Lower leg skin (tissue), 4 donors: ENCODE measurements at regions not wholly inside any gene's neighbourhood (a gene's known extent, or its start where the extent isn't known, plus 50 kb on each side); places are given as distances from the start of the nearest gene placed in this dataset.

Experiments
- DNase-seq, 2 donors: peaks; one replicate each; pipeline ENCODE4 v3.0.0-alpha.2; 2019; ENCODE audit warnings: low spot score in 2 of 2
- H3K4me3 ChIP-seq: fragments of 200-600 bp; sonication (generic); 2 replicates; pipeline ENCODE4 v1.5.1; 2017; ENCODE audit warnings: mild to moderate bottlenecking, low read depth; ENCODE audit not compliant: poor library complexity, severe bottlenecking
- POLR2A ChIP-seq, 2 donors: fragments of 450-650 bp; IDR thresholded peaks; one replicate each; pipeline ENCODE4 v1.6.1; 2016 to 2017; ENCODE audit warnings: antibody characterized with exemption in 2 of 2, mild to moderate bottlenecking in 1 of 2, moderate library complexity in 1 of 2
- WGBS, 2 donors: methylation state at CpG; one replicate each; pipeline ENCODE4 v1.1.5; 2018; 5-methylcytosine and 5-hydroxymethylcytosine counted together
- intact Hi-C: fragments of 100-400 bp; cut with DNase I; formaldehyde crosslinking; loops from one replicate; pipeline ENCODE4 v1.15.0; 2023; ENCODE audit warnings: low total_unique reads
- TF ChIP-seq, protein P1 (sequence below), 3 donors: fragments of 450-650 bp; IDR thresholded peaks; one replicate each; pipeline ENCODE4 v1.5.1; 2016; ENCODE audit warnings: antibody characterized with exemption in 3 of 3, mild to moderate bottlenecking in 3 of 3, moderate library complexity in 2 of 3

DNA sequence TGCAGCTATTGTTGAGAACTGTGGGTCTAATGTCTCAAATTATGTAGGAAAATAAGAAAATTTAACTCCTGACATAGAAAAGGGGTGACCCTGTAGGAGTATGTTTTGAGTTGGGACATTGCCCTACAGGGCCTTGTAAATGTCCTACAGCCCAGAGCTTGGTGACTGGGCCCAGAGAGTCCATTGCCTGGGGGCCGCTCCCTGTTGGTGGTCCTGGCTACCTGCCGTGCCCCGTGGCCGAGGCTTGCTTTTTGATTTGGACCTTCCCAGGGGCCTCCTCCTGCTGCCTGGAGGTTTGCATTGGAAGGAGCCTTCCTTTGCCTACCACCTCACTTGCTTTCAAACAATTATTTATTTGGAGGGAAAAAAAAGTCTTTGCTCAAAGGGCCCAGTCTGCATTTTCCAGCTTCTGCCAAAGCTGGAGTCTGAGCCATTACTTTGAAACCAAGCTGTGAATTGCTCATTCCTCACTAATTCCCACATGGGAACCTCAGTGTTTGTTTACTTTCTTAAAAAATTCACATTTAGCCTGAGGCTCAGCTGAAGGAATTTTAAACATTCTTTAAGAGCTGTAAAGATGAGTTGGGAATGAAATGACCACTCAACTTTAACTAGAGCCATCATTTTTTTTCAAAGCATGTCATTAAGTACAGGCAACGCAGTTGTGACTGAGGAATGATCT, 355.0 kb downstream of the GLRX3 start:
- TF ChIP-seq, protein P1, sequence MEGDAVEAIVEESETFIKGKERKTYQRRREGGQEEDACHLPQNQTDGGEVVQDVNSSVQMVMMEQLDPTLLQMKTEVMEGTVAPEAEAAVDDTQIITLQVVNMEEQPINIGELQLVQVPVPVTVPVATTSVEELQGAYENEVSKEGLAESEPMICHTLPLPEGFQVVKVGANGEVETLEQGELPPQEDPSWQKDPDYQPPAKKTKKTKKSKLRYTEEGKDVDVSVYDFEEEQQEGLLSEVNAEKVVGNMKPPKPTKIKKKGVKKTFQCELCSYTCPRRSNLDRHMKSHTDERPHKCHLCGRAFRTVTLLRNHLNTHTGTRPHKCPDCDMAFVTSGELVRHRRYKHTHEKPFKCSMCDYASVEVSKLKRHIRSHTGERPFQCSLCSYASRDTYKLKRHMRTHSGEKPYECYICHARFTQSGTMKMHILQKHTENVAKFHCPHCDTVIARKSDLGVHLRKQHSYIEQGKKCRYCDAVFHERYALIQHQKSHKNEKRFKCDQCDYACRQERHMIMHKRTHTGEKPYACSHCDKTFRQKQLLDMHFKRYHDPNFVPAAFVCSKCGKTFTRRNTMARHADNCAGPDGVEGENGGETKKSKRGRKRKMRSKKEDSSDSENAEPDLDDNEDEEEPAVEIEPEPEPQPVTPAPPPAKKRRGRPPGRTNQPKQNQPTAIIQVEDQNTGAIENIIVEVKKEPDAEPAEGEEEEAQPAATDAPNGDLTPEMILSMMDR (IDR thresholded peaks at IDR 0.05), result no peak
- TF ChIP-seq POLR2A (IDR thresholded peaks at IDR 0.05), result no peak
- WGBS, 2 donors, result 70 to 72% methylated on average over 5 of the region's 5 CpGs
- DNase-seq, result peak in 1 of 2 donors; percentile 65
- no peak overlapping the region for H3K4me3 ChIP-seq
- intact Hi-C loops, result no loop called here

DNA sequence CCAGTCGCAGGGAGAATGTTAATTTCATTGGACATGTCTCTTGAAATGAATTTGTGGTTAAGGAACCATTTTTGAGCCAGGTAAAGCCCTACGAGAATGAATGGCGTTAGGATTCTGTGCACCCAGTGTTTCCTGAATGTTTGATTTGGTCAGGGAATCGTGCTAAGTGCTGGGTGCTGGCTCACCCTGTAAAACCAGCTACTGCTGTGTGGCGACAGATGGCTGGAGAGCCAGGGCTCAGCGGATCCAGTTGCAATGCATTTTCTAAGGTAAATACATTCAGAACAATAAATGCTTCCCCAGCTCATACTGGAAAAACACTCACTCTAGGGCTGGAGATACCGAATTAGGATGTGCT, 355.5 kb downstream of the GLRX3 start:
- intact Hi-C loops, result no loop called here
- no peak overlapping the region for H3K4me3 ChIP-seq
- TF ChIP-seq, protein P1 (IDR thresholded peaks at IDR 0.05), result no peak
- TF ChIP-seq POLR2A (IDR thresholded peaks at IDR 0.05), result no peak
- WGBS, 2 donors, result 56 to 69% methylated on average over 7 of the region's 7 CpGs
- peak in 1 of 2 donors; percentile 65 for DNase-seq

DNA sequence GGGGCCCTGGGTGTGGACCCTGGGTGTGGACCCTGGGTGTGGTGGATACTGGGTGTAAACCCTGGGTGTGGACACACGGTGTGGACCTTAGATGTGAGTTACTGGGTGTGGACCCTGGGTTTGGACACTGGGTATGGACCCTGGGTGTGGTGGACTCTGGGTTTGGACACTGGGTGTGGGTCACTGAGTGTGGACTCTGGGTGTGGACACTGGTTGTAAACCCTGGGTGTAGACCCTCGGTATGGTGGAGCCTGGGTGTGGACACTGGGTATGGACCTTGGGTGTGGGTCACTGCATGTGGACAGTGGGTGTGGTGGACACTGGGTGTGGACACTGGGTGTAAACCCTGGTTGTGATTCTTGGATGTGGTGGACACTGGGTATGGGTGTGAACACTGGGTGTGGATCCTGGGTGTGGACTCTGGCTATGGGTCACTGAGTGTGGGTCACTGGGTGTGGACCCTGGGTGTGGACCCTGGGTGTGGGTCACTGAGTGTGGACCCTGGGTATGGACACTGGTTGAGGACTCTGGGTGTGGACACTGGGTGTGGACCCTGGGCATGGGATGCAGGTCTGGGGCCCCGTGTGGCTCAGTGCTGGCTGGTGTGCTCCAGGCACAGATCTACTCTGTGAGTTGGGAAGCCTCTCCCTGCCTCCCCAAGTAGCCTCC, 356.2 kb downstream of the GLRX3 start:
- 54 to 89% methylated on average over 2 to 3 of the region's 3 CpGs for WGBS, 2 donors
- DNase-seq, result peak in 1 of 2 donors; percentile 79
- intact Hi-C loops, result no loop called here

DNA sequence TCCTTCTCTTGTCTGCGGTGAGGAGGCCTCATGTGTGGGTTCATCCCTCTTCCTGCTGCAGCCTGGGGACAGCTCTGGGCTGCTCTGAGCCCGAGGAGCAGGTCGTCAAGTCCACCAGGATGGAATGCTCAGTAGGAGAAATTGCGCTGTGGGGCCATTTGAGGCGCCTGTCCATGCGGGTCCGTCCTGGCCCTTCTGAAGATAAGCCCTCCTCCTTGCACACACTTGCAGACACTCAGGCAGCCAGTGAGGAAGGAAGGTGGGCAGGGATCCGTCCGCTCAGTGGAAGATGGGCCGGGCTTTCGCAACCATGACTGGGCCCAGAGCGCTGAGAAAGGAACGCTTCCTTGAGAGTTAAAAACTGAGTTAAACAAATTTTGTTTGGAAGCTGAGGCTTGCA, 356.8 kb downstream of the GLRX3 start:
- DNase-seq, result peak in 1 of 2 donors; percentile 50

More for the DNA sequence above, 356.2 kb downstream of the GLRX3 start:
- TF ChIP-seq, protein P1 (IDR thresholded peaks at IDR 0.05), result no peak
- TF ChIP-seq POLR2A (IDR thresholded peaks at IDR 0.05), result no peak
- no peak overlapping the region for H3K4me3 ChIP-seq

DNA sequence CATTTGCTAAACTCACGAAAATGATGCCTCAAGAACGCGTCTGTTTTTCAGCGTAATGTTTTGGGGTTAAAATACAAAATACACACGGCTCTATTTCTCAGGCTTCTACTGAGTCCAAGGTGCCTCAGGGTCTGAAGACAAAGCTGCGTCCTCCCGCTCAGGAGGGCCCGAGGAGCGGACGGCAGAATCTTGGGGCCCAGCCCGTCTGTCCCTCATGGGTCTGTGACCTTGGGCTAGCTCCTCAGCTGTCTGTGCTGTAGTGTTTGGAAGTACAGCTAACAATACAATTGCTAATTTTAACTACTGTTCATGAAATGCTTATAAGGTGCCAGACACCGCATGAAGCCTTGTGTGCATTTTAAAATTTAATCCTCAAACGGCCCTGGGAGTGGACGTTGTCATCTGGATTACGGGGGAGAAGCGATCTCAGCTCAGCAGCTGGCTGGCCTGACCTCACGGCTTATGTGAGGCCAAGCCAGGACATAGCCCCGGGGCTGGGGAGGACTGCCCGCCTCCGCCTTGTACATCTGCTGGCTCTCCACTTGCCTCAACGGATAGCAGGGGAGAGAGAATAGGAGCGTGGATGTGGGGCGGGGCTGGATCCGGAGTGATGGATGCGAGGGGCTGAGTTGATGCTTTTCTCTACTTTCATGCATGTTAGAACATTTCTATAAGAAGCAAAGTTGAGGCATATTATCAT, 357.4 kb downstream of the GLRX3 start:
- TF ChIP-seq POLR2A (IDR thresholded peaks at IDR 0.05), result no peak
- TF ChIP-seq, protein P1 (IDR thresholded peaks at IDR 0.05), result no peak
- 71 to 73% methylated on average over 23 to 25 of the region's 25 CpGs for WGBS, 2 donors

More for the DNA sequence above, 356.8 kb downstream of the GLRX3 start:
- H3K4me3 ChIP-seq, result no peak overlapping the region
- 88% methylated on average over 13 of the region's 13 CpGs for WGBS, 2 donors
- TF ChIP-seq POLR2A (IDR thresholded peaks at IDR 0.05), result no peak
- TF ChIP-seq, protein P1 (IDR thresholded peaks at IDR 0.05), result no peak
- intact Hi-C loops, result no loop called here

More for the DNA sequence above, 357.4 kb downstream of the GLRX3 start:
- peak in 1 of 2 donors; percentile 65 for DNase-seq
- intact Hi-C loops, result no loop called here
- no peak overlapping the region for H3K4me3 ChIP-seq
